ENCODE measurements at regions not wholly inside any gene's neighbourhood (a gene's known extent, or its start where the extent isn't known, plus 50 kb on each side); places are given as distances from the start of the nearest gene placed in this dataset.

DNA sequence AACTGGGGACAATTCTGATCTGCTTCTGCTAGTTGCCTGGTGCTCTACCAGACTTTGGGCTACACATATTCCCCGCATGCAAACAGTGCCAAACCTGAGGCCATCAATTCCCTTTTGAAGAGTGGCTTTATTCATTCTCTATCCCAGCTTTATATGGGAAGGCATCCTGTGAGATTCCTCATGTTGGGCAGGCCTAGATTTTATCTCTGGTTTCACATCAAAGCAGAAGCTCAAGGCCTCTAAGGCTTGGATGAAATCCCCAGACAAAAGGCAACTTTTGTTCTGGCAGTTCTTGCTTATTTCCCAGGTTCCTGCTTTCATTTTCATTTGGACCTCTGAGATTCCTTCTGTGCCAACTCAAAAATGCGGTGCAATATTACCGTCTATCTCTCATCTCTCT, 648.8 kb downstream of the QKI start:
- TF ChIP-seq, protein P1, sequence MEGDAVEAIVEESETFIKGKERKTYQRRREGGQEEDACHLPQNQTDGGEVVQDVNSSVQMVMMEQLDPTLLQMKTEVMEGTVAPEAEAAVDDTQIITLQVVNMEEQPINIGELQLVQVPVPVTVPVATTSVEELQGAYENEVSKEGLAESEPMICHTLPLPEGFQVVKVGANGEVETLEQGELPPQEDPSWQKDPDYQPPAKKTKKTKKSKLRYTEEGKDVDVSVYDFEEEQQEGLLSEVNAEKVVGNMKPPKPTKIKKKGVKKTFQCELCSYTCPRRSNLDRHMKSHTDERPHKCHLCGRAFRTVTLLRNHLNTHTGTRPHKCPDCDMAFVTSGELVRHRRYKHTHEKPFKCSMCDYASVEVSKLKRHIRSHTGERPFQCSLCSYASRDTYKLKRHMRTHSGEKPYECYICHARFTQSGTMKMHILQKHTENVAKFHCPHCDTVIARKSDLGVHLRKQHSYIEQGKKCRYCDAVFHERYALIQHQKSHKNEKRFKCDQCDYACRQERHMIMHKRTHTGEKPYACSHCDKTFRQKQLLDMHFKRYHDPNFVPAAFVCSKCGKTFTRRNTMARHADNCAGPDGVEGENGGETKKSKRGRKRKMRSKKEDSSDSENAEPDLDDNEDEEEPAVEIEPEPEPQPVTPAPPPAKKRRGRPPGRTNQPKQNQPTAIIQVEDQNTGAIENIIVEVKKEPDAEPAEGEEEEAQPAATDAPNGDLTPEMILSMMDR (IDR thresholded peaks at IDR 0.05): no peak
- no peak for TF ChIP-seq POLR2AphosphoS5 (IDR thresholded peaks at IDR 0.05)
- no peak for TF ChIP-seq POLR2A (IDR thresholded peaks at IDR 0.05)
